ENCODE measurements at regions not wholly inside any gene's neighbourhood (a gene's known extent, or its start where the extent isn't known, plus 50 kb on each side); places are given as distances from the start of the nearest gene placed in this dataset.

DNA sequence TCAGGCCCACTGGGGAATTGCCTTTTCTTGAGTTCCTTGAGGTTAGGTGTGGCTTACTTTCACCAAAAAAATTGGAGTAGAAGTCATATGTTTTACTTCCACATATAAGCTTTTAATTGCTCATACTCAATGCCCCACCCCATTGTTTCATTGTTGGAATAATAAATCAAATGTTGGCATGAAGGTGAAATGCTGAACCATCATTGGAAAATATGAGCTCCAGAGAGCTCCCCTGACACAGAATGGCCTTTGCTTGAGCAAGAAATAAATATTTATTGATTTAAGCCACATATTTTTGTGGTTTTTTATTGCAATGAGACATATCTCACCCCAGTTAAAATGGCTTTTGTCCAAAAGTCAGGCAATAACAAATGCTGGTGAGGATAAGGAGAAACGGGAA, 167.3 kb upstream of the SRD5A2 start:
- Histone ChIP-seq H3K4me3 (no peak overlapping the region), H3K27ac (no peak overlapping the region), H3K27me3 (no peaks in the 10 kb centered on the region), H3K9me3 (no peaks in the 10 kb centered on the region), H3K36me3 (no peaks in the 10 kb centered on the region), H3K4me1 (no peaks in the 10 kb centered on the region)
- DNase-seq (ENCODE audit: extremely low spot score in 2 of 2), result no peak
- TF ChIP-seq POLR2AphosphoS5 (IDR thresholded peaks at IDR 0.05; ENCODE audit: insufficient read depth in 1 of 2, low read depth in 1 of 2), result peak in 1 of 2 donors; percentile 17
- no peak for TF ChIP-seq POLR2A (IDR thresholded peaks at IDR 0.05)
- TF ChIP-seq, protein P1, sequence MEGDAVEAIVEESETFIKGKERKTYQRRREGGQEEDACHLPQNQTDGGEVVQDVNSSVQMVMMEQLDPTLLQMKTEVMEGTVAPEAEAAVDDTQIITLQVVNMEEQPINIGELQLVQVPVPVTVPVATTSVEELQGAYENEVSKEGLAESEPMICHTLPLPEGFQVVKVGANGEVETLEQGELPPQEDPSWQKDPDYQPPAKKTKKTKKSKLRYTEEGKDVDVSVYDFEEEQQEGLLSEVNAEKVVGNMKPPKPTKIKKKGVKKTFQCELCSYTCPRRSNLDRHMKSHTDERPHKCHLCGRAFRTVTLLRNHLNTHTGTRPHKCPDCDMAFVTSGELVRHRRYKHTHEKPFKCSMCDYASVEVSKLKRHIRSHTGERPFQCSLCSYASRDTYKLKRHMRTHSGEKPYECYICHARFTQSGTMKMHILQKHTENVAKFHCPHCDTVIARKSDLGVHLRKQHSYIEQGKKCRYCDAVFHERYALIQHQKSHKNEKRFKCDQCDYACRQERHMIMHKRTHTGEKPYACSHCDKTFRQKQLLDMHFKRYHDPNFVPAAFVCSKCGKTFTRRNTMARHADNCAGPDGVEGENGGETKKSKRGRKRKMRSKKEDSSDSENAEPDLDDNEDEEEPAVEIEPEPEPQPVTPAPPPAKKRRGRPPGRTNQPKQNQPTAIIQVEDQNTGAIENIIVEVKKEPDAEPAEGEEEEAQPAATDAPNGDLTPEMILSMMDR (IDR thresholded peaks at IDR 0.05), result no peak
- intact Hi-C loops (cut with DNase I), result no loop called here

DNA sequence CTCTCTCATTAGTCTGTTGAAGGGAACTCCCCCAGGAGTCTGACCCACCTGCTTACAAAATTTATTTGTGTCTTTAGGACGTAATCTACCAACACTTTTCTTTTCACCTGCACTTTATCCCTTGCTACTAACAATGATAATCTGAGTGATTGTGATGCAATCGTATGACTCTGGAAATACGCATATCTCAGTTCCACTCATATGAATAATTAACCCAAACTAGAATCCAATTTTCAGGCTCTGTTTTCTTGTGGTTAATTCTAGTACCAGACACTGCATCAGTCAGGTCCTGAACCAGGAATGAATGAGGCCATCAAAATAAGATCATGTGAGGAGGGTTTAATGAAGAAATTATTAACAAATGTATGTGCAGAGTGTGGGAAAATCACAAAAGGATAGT, 158.4 kb upstream of the SRD5A2 start:
- H3K9me3 ChIP-seq, result no peaks in the 10 kb centered on the region
- no peak overlapping the region for H3K4me3 ChIP-seq
- H3K27ac ChIP-seq, result no peak overlapping the region
- TF ChIP-seq, protein P1 (IDR thresholded peaks at IDR 0.05), result no peak
- no peaks in the 10 kb centered on the region for H3K36me3 ChIP-seq
- intact Hi-C loops (cut with DNase I), result no loop called here
- no peak for DNase-seq (ENCODE audit: extremely low spot score in 2 of 2)
- H3K4me1 ChIP-seq, result no peaks in the 10 kb centered on the region
- no peaks in the 10 kb centered on the region for H3K27me3 ChIP-seq

DNA sequence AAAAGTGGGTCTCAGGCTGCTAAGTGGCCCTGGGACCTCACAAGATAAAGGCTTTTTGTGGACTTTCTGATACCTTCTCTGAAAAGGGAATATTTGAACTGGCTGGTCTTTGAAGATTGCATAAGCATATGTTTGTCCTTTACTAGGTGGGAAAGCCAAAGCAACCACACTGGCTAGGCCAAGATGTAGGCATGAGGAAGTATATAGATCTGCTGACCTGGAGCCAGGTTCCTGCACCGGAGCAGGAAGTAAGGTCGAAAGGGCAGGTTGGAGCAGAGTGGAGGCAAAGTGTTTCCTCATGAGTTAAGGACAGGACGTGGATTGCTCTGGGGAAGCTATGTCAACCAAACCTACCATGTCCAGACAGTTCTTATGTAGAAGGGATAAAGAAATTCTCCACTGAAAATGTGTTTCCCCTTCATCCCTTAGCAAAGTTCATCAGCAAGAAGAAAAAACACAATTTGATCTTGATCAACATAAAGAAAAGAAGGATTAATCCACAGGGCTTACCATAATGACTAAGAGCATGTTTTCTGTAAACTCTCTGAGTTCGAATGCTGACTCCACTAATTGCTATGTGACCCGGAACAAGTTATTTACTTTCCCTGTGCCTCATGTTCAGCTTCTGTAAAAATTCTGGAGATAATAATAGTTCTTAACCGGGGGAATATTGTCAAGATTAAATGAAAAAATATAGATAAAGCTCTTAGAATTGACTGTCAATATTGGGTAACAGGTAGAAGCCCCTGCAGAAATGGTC, 156.1 kb upstream of the SRD5A2 start:
- H3K36me3 ChIP-seq, result no peaks in the 10 kb centered on the region
- no peak overlapping the region for H3K4me3 ChIP-seq
- H3K9me3 ChIP-seq, result no peaks in the 10 kb centered on the region
- TF ChIP-seq, protein P1 (IDR thresholded peaks at IDR 0.05), result no peak
- TF ChIP-seq POLR2AphosphoS5 (IDR thresholded peaks at IDR 0.05; ENCODE audit: insufficient read depth in 1 of 2, low read depth in 1 of 2) (no peak), POLR2A (IDR thresholded peaks at IDR 0.05) (no peak)
- no peak overlapping the region for H3K27ac ChIP-seq
- H3K27me3 ChIP-seq, result no peaks in the 10 kb centered on the region
- no peak for DNase-seq (ENCODE audit: extremely low spot score in 2 of 2)
- H3K4me1 ChIP-seq, result no peaks in the 10 kb centered on the region
- intact Hi-C loops (cut with DNase I), result no loop called here

DNA sequence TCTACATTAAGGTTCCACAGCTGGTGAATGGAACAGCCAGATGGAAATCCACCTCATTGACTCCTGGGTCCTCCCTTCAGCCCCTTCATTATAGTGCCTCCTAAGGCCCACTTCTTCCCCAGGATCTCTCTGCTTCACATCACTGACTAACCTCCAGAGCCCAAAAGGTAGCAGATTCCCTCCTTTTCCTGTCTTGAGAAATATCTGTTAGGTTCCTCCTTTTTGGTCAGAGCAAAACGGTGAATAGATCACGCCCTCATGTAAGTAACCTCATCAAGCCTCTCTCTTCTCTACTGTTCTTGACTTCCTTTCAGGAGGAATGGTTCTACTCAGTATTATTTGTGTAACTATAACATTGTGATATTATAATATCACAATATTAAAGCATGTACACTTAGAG, 155.0 kb upstream of the SRD5A2 start:
- no peaks in the 10 kb centered on the region for H3K9me3 ChIP-seq
- H3K27ac ChIP-seq, result no peak overlapping the region
- H3K4me1 ChIP-seq, result no peaks in the 10 kb centered on the region
- no peaks in the 10 kb centered on the region for H3K27me3 ChIP-seq
- DNase-seq (ENCODE audit: extremely low spot score in 2 of 2), result no peak
- no peaks in the 10 kb centered on the region for H3K36me3 ChIP-seq
- intact Hi-C loops (cut with DNase I), result no loop called here
- H3K4me3 ChIP-seq, result no peak overlapping the region
- TF ChIP-seq, protein P1 (IDR thresholded peaks at IDR 0.05), result no peak
- TF ChIP-seq POLR2A (IDR thresholded peaks at IDR 0.05), result no peak

DNA sequence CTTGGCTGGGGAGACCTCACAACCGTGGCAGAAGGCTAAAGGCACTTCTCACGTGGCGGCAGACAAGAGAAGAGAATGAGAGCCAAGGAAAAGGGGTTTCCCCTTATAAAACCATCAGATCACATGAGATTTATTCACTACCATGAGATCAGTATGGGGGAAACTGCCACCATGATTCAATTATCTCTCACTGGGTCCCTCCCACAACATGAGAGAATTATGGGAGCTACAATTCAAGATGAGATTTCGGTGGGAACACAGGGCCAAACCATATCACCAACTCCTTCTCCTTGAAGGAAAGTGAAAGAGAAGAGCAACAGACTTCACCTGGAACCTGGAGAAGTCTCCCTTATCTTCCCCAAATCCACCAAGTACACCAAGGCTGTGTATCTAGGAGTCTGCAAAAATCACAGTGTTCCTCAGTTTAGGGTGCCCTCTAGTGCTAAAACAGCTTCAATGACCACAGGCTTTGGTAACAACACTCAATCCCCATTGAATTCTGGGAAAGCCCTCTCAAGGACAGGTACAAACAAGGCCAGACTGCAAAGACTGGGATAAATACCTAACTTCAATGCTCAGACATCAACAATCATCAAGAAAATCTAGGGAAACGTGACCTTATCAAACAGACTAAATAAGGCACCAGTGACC, 148.8 kb upstream of the SRD5A2 start:
- no peak for DNase-seq (ENCODE audit: extremely low spot score in 2 of 2)
- Histone ChIP-seq H3K4me1 (no peaks in the 10 kb centered on the region), H3K27me3 (no peaks in the 10 kb centered on the region), H3K36me3 (no peaks in the 10 kb centered on the region), H3K4me3 (no peak overlapping the region), H3K27ac (no peak overlapping the region), H3K9me3 (no peaks in the 10 kb centered on the region)
- intact Hi-C loops (cut with DNase I), result no loop called here
- TF ChIP-seq, protein P1 (IDR thresholded peaks at IDR 0.05), result no peak
- TF ChIP-seq POLR2A (IDR thresholded peaks at IDR 0.05) (no peak), POLR2AphosphoS5 (IDR thresholded peaks at IDR 0.05; ENCODE audit: insufficient read depth in 1 of 2, low read depth in 1 of 2) (no peak)

All from vagina (tissue), 2 donors.